ENCODE measurements at regions not wholly inside any gene's neighbourhood (a gene's known extent, or its start where the extent isn't known, plus 50 kb on each side); places are given as distances from the start of the nearest gene placed in this dataset.

DNA sequence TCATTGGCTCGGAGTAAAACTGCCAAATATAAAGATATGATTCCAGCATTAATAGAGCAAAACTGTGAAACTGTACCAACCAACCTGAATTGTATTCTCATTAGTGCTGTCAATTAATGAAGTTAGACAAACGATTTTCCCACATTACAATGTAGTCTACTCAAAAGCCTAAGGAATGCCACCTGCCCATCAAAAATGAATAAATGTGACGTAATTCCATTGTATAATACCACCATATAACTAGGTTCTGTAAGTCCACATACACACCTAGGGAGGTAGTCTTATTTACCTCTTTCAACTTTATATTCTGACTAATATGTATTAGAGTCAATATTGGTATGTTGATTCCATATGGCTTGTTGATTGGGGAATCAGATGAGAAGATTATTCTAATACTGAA, 76.2 kb downstream of the FAM76B start:
- H3K14ac ChIP-seq (ENCODE audit: insufficient read length): no peak overlapping the region
- H2BK15ac ChIP-seq (ENCODE audit: low read length): no peak overlapping the region
- H3K27ac ChIP-seq (ENCODE audit: low read depth, low read length): no peak overlapping the region
- FAIRE-seq (no peak), DNase-seq (ENCODE audit: low read depth in 1 of 2, low spot score in 2 of 2) (no peak)
- H3K23me2 ChIP-seq (ENCODE audit: low read depth, low read length): no peaks in the 10 kb centered on the region
- H3K27me3 ChIP-seq (replicated peaks in 1 of 4; ENCODE audit: control insufficient read depth in 3 of 4, extremely low read depth in 1 of 4, insufficient read depth in 3 of 4, low read length in 3 of 4): peaks cover 0 to 1% (median 0%) of the 10 kb centered on the region in 4 experiments; a peak in 1 of 7 replicates
- no peak overlapping the region for H2BK20ac ChIP-seq (ENCODE audit: low read length)
- H2BK5ac ChIP-seq (ENCODE audit: low read depth, low read length): no peak overlapping the region
- no peak overlapping the region for H2AFZ ChIP-seq (ENCODE audit: low read length)
- H4K20me1 ChIP-seq (replicated peaks in 1 of 2; ENCODE audit: control insufficient read depth in 1 of 2, insufficient read depth in 2 of 2, low read length in 2 of 2): no peaks in the 10 kb centered on the region
- WGBS, 2 experiments (ENCODE audit: extremely low coverage in 1 of 2, insufficient coverage in 1 of 2, insufficient read length in 1 of 2, insufficient replicate concordance in 2 of 2, low coverage in 1 of 2, low lambda C conversion rate in 2 of 2, missing lambda C conversion rate in 1 of 2): 89% methylated on average over 3 of the region's 3 CpGs; no CpG with 5 or more reads in 1 of the 2 experiments
- no peaks in the 10 kb centered on the region for H3K79me1 ChIP-seq (ENCODE audit: low read depth, low read length)
- CTCF ChIA-PET (ENCODE audit: partially characterized antibody): interaction anchor here (1.2 to 23.9 kb wide), 3 partner anchors 7 to 560 kb away, joined by 3 to 407 read pairs (median 45); no protein-coding TSS in a partner anchor
- H3K18ac ChIP-seq (ENCODE audit: extremely low read depth, low read length): no peak overlapping the region
- no peak overlapping the region for H3K4me3 ChIP-seq (ENCODE audit: extremely low read depth in 1 of 4, insufficient read depth in 2 of 4, low read depth in 3 of 4, low read length in 4 of 4)
- H3K4me2 ChIP-seq (ENCODE audit: insufficient read depth in 1 of 2, low read depth in 2 of 2, low read length in 2 of 2): no peak overlapping the region
- no peak overlapping the region for H4K5ac ChIP-seq (ENCODE audit: insufficient read length, low read depth, low read length)
- no peak overlapping the region for H2AK5ac ChIP-seq (ENCODE audit: low read depth, low read length)
- H3K79me2 ChIP-seq (ENCODE audit: control insufficient read depth in 1 of 2, insufficient read depth in 2 of 2, low read length in 2 of 2): no peaks in the 10 kb centered on the region
- no peaks in the 10 kb centered on the region for H3K9me3 ChIP-seq (ENCODE audit: insufficient read depth in 2 of 2, low read depth in 1 of 2, low read length in 1 of 2)
- H4K8ac ChIP-seq (ENCODE audit: extremely low read depth, insufficient read depth, low read length): no peak overlapping the region
- H2BK12ac ChIP-seq (ENCODE audit: low read depth, low read length): no peak overlapping the region
- H2BK120ac ChIP-seq (replicated peaks; ENCODE audit: low read depth, low read length): no peak overlapping the region
- no peaks in the 10 kb centered on the region for H3K4me1 ChIP-seq (replicated peaks in 1 of 4; ENCODE audit: control insufficient read depth in 3 of 4, insufficient read depth in 4 of 4, low read length in 3 of 4)
- H3K23ac ChIP-seq (ENCODE audit: insufficient read length): no peak overlapping the region
- POLR2A ChIA-PET (ENCODE audit: partially characterized antibody): no interaction called here
- no peak overlapping the region for H3K9ac ChIP-seq (replicated peaks in 1 of 4; ENCODE audit: extremely low read depth in 1 of 4, low read depth in 3 of 4, low read length in 3 of 4)
- no peaks in the 10 kb centered on the region for H3K36me3 ChIP-seq (ENCODE audit: control insufficient read depth in 2 of 4, insufficient read depth in 4 of 4, low read length in 3 of 4)
- no peak overlapping the region for H4K91ac ChIP-seq (replicated peaks; ENCODE audit: insufficient read length, low read length)
- H3K56ac ChIP-seq (replicated peaks; ENCODE audit: insufficient read length, low read depth, low read length): no peak overlapping the region
- TF ChIP-seq E2F6 (IDR thresholded peaks at IDR 0.05): no peak
- no peak overlapping the region for H3K4ac ChIP-seq (replicated peaks; ENCODE audit: insufficient read length, low read depth, low read length)
